Right ventricle myocardium inferior (tissue), 1 donor: ENCODE measurements at regions not wholly inside any gene's neighbourhood (a gene's known extent, or its start where the extent isn't known, plus 50 kb on each side); places are given as distances from the start of the nearest gene placed in this dataset.

Source experiments
- ATAC-seq: fragments of 200-7000 bp; cut with Tn5 transposase; one replicate; pipeline ENCODE4 v1.9.1; 2020; ENCODE audit warnings: mild to moderate bottlenecking, moderate library complexity
- DNase-seq: peaks from one replicate; pipeline ENCODE4 v3.0.0; 2021; ENCODE audit errors: missing footprints
- intact Hi-C: fragments of 100-400 bp; cut with DNase I; formaldehyde crosslinking; loops from one replicate; pipeline ENCODE4 v1.11.0; 2022
- donor health status: DM: no; HTN: yes; CAD: no; lungs with severe emphysema.

DNA sequence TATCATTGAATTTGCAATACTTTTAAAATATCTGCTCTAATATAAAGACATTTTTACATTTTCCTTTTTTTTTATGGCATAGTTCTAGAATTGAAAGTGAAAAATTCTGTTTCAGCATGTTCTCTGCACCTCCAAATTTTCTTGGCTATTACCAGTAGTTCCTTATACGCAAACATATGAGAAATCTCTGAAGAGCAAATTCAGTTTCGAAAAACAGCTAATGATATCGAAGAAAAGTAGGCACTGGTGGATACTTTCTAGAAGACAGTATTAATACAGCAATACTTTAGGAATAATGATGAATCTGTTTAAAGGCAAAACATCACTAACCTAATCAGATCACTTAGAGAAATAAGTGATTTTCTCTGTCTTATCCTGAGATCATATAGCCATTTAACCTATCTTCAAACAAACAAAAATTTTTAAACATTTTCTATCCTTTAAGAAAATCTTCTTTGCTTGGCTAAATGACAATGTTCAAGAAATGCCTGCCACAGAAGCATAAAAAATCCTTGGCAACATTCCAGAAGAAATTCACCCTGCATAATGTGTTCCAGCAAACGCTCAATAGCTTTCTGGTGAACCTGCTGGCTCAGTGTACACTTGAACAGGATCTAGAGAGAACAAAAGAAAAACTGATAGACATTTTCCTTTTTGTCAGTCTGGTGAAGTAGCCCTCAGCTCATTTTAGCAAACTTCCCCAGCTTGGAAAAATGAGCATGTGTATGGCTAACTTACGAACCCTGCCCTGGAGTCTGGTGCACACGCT, 51.2 kb upstream of the KLF3 start:
- intact Hi-C loops = no loop called here
- DNase-seq (no peak), ATAC-seq (no peak)
